PC-9 (cell line): ENCODE measurements at regions not wholly inside any gene's neighbourhood (a gene's known extent, or its start where the extent isn't known, plus 50 kb on each side); places are given as distances from the start of the nearest gene placed in this dataset.

ENCODE experiments used
- CTCF ChIP-seq: fragments of 200-600 bp; sonication (generic); conservative IDR thresholded peaks from 2 replicates; pipeline ENCODE4 v1.6.1; 2017; ENCODE audit warnings: mixed run types, antibody characterized with exemption, mild to moderate bottlenecking, moderate library complexity
- EZH2 ChIP-seq: fragments of 200-600 bp; sonication (generic); IDR thresholded peaks from 2 replicates; pipeline ENCODE4 v1.8.0; 2017; ENCODE audit warnings: antibody characterized with exemption, low read depth

GRCh38 chr15:70180186-70180875, 82.6 kb upstream of the TLE3 start:
- no peak for TF ChIP-seq CTCF
- no peak for TF ChIP-seq EZH2
